CD1c-positive myeloid dendritic cell (primary cell): ENCODE measurements at regions not wholly inside any gene's neighbourhood (a gene's known extent, or its start where the extent isn't known, plus 50 kb on each side); places are given as distances from the start of the nearest gene placed in this dataset.

Experiments
- DNase-seq: peaks from one replicate; pipeline ENCODE4 v3.0.0-alpha.2; 2016; ENCODE audit errors: extremely low spot score

- peak; percentile 37 for DNase-seq
Observed at GRCh38 chr2:133811409-133812125, 243.3 kb upstream of the NCKAP5 start.

- DNase-seq = no peak
Observed at GRCh38 chr2:133812826-133813617, 244.8 kb upstream of the NCKAP5 start.

- DNase-seq = no peak
Observed at GRCh38 chr2:133814890-133815289, 246.6 kb upstream of the NCKAP5 start.

DNA sequence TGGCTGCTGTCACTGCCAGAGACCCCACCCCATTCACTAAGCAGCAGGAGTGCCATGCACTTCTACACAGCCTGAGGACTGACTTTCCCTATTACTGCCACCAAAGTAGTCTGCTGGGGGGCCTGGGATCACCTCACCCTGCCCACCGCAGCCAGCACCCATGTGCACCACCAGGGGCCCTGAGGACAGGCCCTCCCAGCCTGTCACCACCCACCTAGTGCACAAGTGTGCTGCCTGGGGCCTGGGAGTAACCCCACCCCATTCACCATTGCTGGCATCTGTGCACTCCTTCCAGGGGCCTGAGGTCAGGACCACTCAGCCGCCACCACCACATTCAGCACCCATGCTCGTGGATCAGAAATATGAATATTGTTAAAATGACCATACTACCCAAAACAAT is 247.8 kb upstream of the NCKAP5 start:
- DNase-seq = no peak

- no peak for DNase-seq
Observed at GRCh38 chr2:133817680-133818566, 249.7 kb upstream of the NCKAP5 start.

GRCh38 chr2:133818661-133819060 is 250.4 kb upstream of the NCKAP5 start:
- no peak for DNase-seq

DNA sequence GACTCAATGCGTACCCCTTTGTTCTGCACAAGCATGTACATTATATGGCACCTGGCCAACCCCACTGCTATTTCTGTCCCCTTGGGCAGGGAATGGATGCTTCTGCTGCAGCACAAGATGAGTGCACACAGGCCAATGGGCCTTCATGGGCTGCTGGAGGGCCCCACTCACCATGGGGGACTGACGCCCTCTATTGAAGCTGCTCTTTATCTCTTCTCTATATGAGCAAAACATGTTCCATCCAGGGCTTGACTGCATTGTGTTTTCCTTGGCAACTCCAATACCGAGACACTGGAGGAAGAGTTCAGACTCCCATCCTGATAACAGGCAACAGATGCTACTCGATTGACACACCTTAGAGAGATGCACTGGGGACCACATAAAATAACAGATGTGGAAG is 251.6 kb upstream of the NCKAP5 start:
- no peak for DNase-seq

- no peak for DNase-seq
Observed at GRCh38 chr2:133821107-133821760, 253.0 kb upstream of the NCKAP5 start.

DNA sequence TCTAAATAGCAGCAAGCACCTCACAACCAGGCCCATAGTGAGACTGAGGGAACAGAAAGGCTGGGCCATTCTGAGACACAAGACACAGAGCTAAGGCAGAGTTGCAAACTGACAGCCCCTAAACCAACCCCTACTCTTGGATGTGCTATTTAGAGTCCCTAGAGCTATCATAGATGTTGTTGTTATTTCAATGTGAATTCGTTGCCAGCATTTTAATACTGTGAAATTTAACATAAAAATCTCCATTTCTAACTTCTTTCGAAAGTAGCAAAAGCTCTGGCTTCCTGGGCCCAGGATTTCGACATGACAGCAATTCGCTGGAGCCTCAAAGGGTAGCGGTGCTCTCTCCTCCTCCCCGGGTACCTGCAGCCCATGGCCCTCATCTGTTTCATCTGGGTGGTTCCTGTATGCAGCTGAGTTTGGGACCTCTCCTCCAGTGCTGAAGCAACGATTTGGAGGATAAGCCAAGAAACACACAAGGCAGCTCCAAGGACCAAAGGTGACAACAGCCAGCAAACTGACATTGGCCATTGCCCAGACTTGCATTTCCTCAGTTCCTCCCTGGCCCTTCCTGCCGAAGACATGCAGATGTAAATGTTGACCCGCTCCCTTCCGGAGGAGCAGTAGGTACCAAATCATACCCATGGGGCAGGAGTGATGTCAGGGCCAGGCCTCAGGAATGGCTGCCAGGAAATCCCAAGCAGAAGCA is 254.4 kb upstream of the NCKAP5 start:
- no peak for DNase-seq

DNA sequence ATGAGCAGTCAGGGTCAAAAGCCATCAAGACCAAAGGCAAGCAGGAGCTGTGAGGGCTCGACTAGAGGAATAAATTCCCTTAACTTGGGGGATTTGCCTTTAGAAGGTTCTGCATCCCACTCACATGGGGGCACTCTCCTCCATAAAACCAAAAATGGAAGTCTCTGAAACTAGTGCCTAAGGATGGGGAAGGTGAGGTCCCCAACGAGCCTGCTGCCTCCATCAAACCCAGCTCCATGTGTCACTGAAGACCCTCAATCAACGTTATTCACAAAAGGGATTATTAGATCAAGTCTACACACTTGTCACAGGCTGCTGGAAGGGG is 254.9 kb upstream of the NCKAP5 start:
- DNase-seq = no peak

GRCh38 chr2:133824869-133825268 is 256.6 kb upstream of the NCKAP5 start:
- DNase-seq = no peak

DNA sequence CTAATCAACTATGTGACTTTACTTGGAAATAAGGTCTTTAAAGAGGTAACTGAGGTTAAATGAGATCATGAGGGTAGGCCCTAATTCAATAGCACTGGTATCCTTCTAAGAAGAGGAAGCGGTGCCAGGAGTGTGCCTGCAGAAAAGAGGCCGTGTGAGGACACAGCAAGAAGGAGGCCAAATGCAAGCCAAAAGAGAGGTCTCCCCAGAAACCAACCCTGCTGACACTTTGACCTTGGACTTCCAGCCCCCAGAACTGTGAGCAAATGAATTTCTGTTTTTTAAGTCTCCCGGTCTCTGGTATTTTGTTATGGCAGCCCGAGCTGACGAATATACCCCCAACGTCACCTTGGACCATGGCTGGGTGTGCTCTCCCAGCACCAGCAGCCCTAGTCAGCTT is 257.5 kb upstream of the NCKAP5 start:
- DNase-seq = no peak

GRCh38 chr2:133828913-133829312 is 260.6 kb upstream of the NCKAP5 start:
- no peak for DNase-seq

DNA sequence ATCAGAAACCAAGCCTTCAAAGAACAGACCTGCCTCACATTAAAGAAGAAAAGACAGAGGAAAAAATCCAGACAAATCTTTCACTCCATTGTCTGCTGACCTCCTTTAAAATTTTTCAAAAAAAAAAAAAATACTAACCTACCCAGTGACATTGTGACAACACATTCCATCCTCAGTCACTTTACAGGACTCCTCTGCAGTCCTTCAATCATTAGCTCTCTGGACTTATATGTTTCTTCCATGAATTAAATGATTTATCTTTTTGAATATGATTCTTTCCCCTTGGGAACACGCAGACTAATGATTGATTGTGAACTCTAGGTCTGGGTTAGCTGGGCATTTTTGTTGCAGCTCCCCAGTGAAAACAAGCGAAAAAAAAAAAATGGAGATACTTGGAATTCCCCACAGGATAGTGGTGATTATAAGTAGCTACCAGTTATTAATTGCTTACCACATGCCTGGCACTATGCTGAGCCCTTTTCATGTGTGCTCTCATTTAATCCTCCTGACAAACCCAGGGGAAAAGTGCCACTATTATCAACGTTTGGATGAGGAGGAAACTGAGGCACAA is 261.3 kb upstream of the NCKAP5 start:
- DNase-seq = no peak

DNA sequence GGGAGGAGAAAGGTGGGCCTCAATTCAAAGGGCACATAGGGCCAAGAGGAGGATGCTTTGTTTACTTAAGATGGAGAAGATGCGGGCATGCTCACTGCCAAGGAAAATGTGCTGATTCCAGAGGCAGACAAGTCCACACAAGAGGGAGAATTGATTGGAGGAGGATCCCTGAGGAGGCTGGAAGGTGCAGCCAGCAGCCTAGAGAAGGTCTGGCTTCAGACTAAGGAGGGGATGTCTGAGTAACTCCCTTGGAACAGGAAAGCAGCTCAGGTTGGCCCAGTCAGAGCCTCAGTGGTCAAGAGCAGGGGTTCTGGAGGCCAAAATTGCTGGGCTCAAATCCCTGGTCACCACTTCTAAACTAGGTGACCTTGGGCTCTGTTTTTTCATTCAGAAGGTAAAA is 265.5 kb upstream of the NCKAP5 start:
- no peak for DNase-seq

- no peak for DNase-seq
Observed at GRCh38 chr2:133835821-133836619, 267.8 kb upstream of the NCKAP5 start.

- DNase-seq = no peak
Observed at GRCh38 chr2:133836691-133837345, 268.6 kb upstream of the NCKAP5 start.

DNA sequence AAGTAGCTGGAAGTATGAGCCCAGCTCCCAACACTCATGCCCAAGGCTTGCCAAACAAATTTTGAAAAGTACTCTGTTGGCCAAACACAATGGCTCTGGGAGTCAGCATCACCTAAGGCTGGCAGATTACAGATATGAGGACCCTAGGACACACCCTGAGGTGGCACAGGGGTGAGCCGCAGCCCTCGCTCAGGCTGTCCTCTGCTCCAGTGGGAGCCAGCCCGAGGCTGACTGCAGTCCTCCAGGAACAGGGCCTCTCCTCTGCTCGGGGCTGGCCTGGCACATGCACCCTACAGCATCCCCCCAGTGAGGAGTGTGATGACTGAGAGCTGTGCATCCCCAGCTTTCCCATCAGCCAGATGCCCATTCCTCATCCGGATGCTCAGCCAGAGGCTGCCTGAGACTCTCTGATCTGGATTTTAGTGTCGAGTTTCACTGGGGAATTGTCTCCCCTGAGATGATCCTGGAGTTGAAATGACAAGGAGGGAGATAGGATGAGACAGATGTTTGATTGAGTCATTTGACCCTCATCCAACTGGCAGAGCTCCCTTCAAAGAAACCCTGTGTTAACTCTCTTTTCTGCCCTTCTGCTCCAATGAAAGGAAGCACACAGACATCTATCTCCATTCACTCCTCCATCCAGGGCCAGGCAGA is 269.3 kb upstream of the NCKAP5 start:
- DNase-seq = no peak
